Neural progenitor cell (in vitro differentiated cells): ENCODE measurements at regions not wholly inside any gene's neighbourhood (a gene's known extent, or its start where the extent isn't known, plus 50 kb on each side); places are given as distances from the start of the nearest gene placed in this dataset.

Source experiments
- DNase-seq: peaks from one replicate; pipeline ENCODE4 v3.0.0-alpha.2; 2016; ENCODE audit warnings: low spot score
- H2AFZ ChIP-seq: fragments of 200-600 bp; sonication (generic); replicated peaks from 2 replicates; pipeline ENCODE4 v1.6.1; 2016; ENCODE audit warnings: antibody characterized with exemption
- H3F3A ChIP-seq: fragments of 200-600 bp; sonication (generic); 2 replicates; pipeline ENCODE4 v1.6.1; 2016; ENCODE audit warnings: antibody characterized with exemption, low read depth
- H3K27ac ChIP-seq: fragments of 200-600 bp; sonication (generic); 2 replicates; pipeline ENCODE4 v1.5.1; 2016; ENCODE audit warnings: mild to moderate bottlenecking
- H3K27me3 ChIP-seq: fragments of 200-600 bp; sonication (generic); 2 replicates; pipeline ENCODE4 v1.6.1; 2016; ENCODE audit warnings: mild to moderate bottlenecking, moderate library complexity
- H3K36me3 ChIP-seq: fragments of 200-600 bp; sonication (generic); 2 replicates; pipeline ENCODE4 v1.5.1; 2016
- H3K4me1 ChIP-seq: fragments of 200-600 bp; sonication (generic); 2 replicates; pipeline ENCODE4 v1.6.1; 2016; ENCODE audit warnings: mixed run types
- H3K4me2 ChIP-seq: fragments of 200-600 bp; sonication (generic); 2 replicates; pipeline ENCODE4 v1.6.1; 2016
- H3K4me3 ChIP-seq: fragments of 200-600 bp; sonication (generic); 2 replicates; pipeline ENCODE4 v1.5.1; 2016
- H3K79me2 ChIP-seq: fragments of 200-600 bp; sonication (generic); 2 replicates; pipeline ENCODE4 v1.6.1; 2016; ENCODE audit warnings: low read depth
- H3K9ac ChIP-seq: fragments of 200-600 bp; sonication (generic); 2 replicates; pipeline ENCODE4 v1.6.1; 2016
- H3K9me3 ChIP-seq: fragments of 200-600 bp; sonication (generic); 2 replicates; pipeline ENCODE4 v1.5.1; 2016; ENCODE audit warnings: low read depth
- H4K20me1 ChIP-seq: fragments of 200-600 bp; sonication (generic); 2 replicates; pipeline ENCODE4 v1.6.1; 2016; ENCODE audit warnings: low read depth
- H3K27ac Mint-ChIP-seq: 3 replicates; pipeline ENCODE4 v1.8.0; 2021; ENCODE audit warnings: mixed read lengths
- H3K27me3 Mint-ChIP-seq: 2 replicates; pipeline ENCODE4 v1.8.0; 2022; ENCODE audit warnings: low read depth, mild to moderate bottlenecking, inconsistent platforms, moderate library complexity, mixed read lengths; ENCODE audit not compliant: insufficient read depth
- H3K36me3 Mint-ChIP-seq: 3 replicates; pipeline ENCODE4 v1.8.0; 2021; ENCODE audit warnings: mixed read lengths
- H3K4me1 Mint-ChIP-seq: 3 replicates; pipeline ENCODE4 v1.8.0; 2021; ENCODE audit warnings: mixed read lengths
- H3K4me3 Mint-ChIP-seq: 3 replicates; pipeline ENCODE4 v1.8.0; 2021; ENCODE audit warnings: mild to moderate bottlenecking, moderate library complexity, mixed read lengths
- H3K9me3 Mint-ChIP-seq: 3 replicates; pipeline ENCODE4 v1.8.0; 2020; ENCODE audit warnings: mixed read lengths
- CTCF ChIP-seq: fragments of 200-600 bp; sonication (generic); IDR thresholded peaks from 2 replicates; pipeline ENCODE4 v1.5.1; 2017; ENCODE audit warnings: antibody characterized with exemption, mild to moderate bottlenecking
- EZH2 ChIP-seq: fragments of 200-600 bp; sonication (generic); IDR thresholded peaks from 2 replicates; pipeline ENCODE4 v1.6.1; 2017; ENCODE audit warnings: antibody characterized with exemption, mild to moderate bottlenecking, moderate library complexity
- EZH2phosphoT487 ChIP-seq: fragments of 200-600 bp; sonication (generic); IDR thresholded peaks from 2 replicates; pipeline ENCODE4 v1.6.1; 2017; ENCODE audit warnings: antibody characterized with exemption

GRCh38 chr1:14516974-14517840 is 81.3 kb upstream of the KAZN start:
- Mint-ChIP-seq H3K36me3 (no peaks in the 10 kb centered on the region), H3K27me3 (peaks cover 2% of the 10 kb centered on the region), H3K27ac (peak overlapping the region; percentile 62), H3K4me3 (no peak overlapping the region), H3K9me3 (no peaks in the 10 kb centered on the region), H3K4me1 (peaks cover 54% of the 10 kb centered on the region)
- Histone ChIP-seq H3K4me1 (peaks cover 18% of the 10 kb centered on the region), H4K20me1 (no peaks in the 10 kb centered on the region), H3K9ac (no peak overlapping the region), H3K79me2 (no peaks in the 10 kb centered on the region), H3K4me3 (no peak overlapping the region), H3K9me3 (no peaks in the 10 kb centered on the region), H3F3A (peaks cover 17% of the 10 kb centered on the region), H3K27me3 (no peaks in the 10 kb centered on the region), H3K36me3 (no peaks in the 10 kb centered on the region), H3K27ac (no peak overlapping the region), H2AFZ (no peak overlapping the region), H3K4me2 (no peak overlapping the region)
- no peak for DNase-seq
- no peak for TF ChIP-seq CTCF
- no peak for TF ChIP-seq EZH2phosphoT487
- no peak for TF ChIP-seq EZH2

- H3K9me3 ChIP-seq = no peaks in the 10 kb centered on the region
- H3K4me2 ChIP-seq = no peak overlapping the region
Observed at GRCh38 chr1:14517841-14518180, 80.7 kb upstream of the KAZN start.

GRCh38 chr1:14519976-14520375 is 78.5 kb upstream of the KAZN start:
- Mint-ChIP-seq H3K4me1 (peaks cover 48% of the 10 kb centered on the region), H3K36me3 (peaks cover 2% of the 10 kb centered on the region), H3K27me3 (peaks cover 2% of the 10 kb centered on the region), H3K27ac (no peak overlapping the region), H3K9me3 (no peaks in the 10 kb centered on the region), H3K4me3 (no peak overlapping the region)
- Histone ChIP-seq H2AFZ (no peak overlapping the region), H3K79me2 (no peaks in the 10 kb centered on the region), H3K4me2 (no peak overlapping the region), H3K36me3 (no peaks in the 10 kb centered on the region), H3K4me3 (no peak overlapping the region), H3K27ac (no peak overlapping the region), H3K27me3 (no peaks in the 10 kb centered on the region), H3K9ac (no peak overlapping the region), H3F3A (no peaks in the 10 kb centered on the region), H3K9me3 (no peaks in the 10 kb centered on the region), H4K20me1 (no peaks in the 10 kb centered on the region), H3K4me1 (no peaks in the 10 kb centered on the region)
- no peak for DNase-seq
- TF ChIP-seq EZH2phosphoT487 (no peak), CTCF (no peak), EZH2 (no peak)

More at GRCh38 chr1:14517841-14518180, 80.7 kb upstream of the KAZN start:
- H2AFZ ChIP-seq = no peak overlapping the region
- H3K27ac ChIP-seq = no peak overlapping the region
- no peaks in the 10 kb centered on the region for H3K36me3 Mint-ChIP-seq
- H3K4me1 ChIP-seq = peaks cover 12% of the 10 kb centered on the region
- H4K20me1 ChIP-seq = no peaks in the 10 kb centered on the region
- H3K36me3 ChIP-seq = no peaks in the 10 kb centered on the region
- peaks cover 2% of the 10 kb centered on the region for H3K27me3 Mint-ChIP-seq
- DNase-seq = no peak
- H3K27me3 ChIP-seq = no peaks in the 10 kb centered on the region
- no peak overlapping the region for H3K4me3 ChIP-seq
- H3K27ac Mint-ChIP-seq = peak overlapping the region; percentile 64
- no peak overlapping the region for H3K9ac ChIP-seq
- H3F3A ChIP-seq = peaks cover 12% of the 10 kb centered on the region
- H3K9me3 Mint-ChIP-seq = no peaks in the 10 kb centered on the region
- no peak for TF ChIP-seq CTCF
- TF ChIP-seq EZH2phosphoT487 = no peak
- no peak for TF ChIP-seq EZH2
- H3K79me2 ChIP-seq = no peaks in the 10 kb centered on the region
- peaks cover 54% of the 10 kb centered on the region for H3K4me1 Mint-ChIP-seq
- no peak overlapping the region for H3K4me3 Mint-ChIP-seq
